GM21825 (cell line): ENCODE measurements at regions not wholly inside any gene's neighbourhood (a gene's known extent, or its start where the extent isn't known, plus 50 kb on each side); places are given as distances from the start of the nearest gene placed in this dataset.

Experiments
- ATAC-seq: cut with Tn5 transposase; IDR thresholded peaks from one replicate; pipeline ENCODE4 v1.9.1; 2021; ENCODE audit warnings: mild to moderate bottlenecking, moderate library complexity; ENCODE audit not compliant: unreplicated experiment

DNA sequence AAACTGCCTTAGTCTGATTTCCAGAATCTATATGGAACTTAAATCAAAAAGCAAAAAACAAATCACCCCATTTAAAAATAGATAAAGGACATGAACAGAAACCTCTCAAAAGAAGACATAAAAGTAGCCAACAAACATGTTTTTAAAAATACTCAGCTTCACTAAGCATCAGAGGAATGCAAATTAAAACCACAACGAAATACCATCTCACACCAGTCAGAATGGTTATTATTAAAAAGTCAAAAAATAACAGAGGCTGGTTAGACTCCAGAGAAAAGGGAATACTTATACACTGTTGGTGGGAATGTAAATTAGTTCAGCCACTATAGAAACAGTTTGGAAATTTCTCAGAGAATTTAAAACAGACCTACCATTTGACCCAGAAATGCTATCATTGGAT, 367.9 kb downstream of the ZIC4 start:
- no peak for ATAC-seq

DNA sequence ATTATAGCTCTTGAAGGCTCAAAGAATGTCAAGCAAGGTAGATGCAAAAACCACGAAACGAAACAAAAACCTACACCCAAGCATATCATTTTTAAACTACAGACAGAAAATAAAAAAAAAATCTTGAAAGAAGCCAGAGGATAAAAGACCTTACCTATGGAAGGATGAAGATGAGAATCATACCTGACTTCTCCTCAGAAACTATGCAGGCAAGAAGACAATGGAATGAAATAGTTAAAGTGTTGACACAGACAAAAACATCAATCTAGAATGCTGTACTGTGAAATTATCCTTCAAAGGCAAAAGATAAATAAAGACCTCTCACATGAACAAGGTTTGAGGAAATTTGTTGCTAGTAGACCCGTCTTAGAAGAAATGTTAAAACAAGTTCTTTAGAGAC, 372.0 kb downstream of the ZIC4 start:
- ATAC-seq: no peak

DNA sequence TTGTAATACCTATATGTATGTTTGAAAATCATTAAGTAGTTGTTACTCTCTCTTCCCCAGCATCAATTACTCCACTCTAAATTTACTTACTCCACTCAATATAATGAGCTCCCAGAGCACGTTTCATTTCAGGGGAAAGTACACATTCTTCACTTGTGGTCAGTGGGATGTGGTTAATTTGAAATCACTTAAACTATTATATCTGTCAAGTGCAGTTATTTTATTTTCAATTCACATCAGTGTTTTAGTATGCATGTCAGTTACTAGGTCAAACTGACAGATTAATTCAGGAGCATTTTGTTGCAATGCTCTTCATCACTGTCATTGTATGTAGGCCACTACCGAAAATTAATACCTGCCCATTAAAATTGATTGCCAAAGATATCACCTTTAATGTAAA, 376.1 kb downstream of the ZIC4 start:
- ATAC-seq: no peak

DNA sequence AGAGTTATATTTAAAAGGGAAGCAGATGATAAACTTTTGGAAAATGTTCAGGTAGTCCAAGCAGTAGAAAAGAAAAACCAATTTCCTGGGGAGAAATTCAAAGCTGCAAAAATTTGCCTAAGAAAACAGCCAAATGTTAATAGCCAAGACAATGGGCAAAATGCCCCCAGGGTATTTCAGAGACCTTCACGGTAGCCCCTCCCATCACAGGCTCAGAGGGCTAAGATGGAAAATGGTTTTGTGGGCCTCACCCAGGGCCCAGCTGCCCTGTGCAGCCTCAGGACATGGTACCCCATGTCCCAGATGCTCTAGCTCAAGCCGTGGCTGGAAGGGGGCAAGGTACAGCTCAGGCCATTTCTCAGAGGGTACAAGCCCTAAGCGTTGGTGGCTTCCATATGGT, 391.0 kb downstream of the ZIC4 start:
- no peak for ATAC-seq

DNA sequence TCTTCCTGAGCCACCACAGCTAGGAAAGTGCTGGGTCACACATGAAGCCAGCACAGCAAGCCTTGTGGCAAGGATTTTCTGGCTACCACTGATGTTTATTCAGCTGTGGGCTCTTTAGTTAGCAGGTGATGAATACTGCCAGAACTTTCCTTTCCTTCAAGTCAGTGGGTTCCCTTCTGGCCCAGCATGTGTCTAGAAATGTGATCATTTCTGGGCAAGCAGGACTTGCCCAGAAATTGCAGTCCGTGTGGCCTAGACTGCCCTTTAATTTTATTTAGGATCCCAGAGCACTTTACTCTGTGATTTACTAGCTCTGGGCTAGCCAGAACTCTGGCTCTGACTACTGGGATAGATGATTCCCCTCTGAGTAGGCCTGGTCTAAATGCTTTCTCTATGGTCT, 397.5 kb downstream of the ZIC4 start:
- no peak for ATAC-seq

DNA sequence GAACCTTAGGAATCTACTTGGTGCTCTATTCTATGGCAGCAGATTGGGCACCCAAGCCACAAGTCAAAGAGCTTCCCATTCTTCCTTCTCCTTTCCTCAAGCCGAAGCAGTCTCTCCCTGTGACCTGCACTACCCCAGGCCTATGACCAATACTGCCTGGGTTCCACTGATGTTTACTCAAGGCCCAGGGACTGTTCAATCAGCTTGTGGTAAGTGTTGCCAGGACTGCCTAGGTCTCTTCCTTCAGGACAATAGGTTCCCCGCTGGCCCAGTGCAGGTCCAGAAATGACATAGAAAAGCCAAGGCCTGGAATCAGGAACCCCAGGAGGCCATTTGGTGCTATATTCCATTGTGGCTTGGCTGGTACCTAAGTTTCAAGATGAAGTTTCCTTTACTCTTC, 397.9 kb downstream of the ZIC4 start:
- no peak for ATAC-seq

DNA sequence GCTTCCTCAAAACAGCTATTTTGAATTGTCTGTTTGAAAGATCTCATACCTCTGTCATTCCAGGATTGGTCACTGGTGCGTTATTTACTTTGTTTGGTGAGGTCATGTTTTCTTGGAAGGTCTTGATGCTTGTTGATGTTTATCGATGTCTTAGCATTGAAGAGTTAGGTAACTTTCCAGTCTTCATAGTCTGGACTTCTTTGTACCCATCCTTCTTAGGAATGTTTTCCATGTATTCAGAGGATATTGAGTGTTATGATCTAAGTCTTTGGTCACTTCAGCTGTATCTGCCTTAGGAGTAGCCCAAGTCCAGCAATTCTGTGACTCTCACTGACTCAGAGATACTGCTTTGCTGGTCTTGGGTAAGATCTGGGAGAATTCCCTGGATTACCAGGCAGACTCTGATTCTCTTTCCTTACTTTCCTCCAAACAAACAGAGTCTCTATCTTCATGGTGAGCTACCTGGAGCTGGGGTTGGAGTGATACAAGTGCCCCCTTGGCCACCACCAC, 398.6 kb downstream of the ZIC4 start:
- ATAC-seq: no peak

DNA sequence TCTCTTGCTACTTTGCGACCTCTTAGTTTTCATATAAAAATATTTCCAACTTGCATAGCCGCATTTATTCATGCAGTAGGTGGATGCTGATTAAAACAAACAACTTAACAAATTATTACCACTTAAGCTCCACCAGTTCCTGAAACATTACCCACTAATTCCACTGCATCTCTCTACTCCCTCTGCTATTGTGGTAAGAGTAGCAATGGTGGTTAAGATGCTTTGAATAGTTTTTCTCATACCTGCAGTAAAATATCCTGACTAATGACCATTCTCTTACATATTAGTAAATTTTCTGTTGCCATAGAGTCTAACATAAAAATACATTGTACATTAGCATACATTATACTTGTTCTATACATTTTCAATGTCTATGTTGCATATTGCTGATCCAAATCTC, 397.6 kb upstream of the PLSCR5 start:
- no peak for ATAC-seq

DNA sequence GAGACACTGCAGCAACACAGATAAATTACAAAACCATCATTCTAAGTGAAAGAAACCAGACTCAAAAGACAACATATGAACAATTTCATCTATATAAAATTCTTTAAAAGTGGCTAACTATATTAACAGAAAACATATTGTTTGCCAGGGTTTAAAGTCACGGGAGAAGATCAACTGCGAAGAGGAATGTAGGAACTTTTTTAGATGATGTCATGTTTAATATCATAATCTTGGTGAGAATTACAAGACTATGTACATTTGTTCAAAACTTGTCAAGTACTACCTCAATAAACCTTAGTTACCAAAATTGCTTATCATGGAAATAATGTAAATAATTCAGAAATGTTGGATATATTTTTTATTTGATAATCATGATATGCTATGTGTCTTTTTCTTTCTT, 395.1 kb upstream of the PLSCR5 start:
- ATAC-seq: no peak

DNA sequence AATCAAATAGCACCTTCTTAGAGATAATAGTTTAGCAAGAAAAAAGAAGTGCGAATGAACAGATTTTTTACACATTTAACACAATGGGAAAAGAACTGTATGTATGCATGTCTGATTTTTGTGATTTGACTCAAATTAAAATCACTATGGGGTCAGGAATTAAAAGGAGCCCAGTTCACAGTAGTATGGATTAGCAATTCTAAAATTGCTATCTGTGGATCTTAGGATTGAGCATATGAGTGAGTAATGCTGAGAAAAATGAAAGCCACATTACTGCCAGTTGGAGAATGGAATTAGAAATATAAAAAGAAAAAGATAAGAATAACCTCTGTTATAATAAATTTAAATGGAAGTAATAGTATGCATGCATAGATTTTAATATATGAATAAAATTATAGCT, 386.8 kb upstream of the PLSCR5 start:
- ATAC-seq: no peak

DNA sequence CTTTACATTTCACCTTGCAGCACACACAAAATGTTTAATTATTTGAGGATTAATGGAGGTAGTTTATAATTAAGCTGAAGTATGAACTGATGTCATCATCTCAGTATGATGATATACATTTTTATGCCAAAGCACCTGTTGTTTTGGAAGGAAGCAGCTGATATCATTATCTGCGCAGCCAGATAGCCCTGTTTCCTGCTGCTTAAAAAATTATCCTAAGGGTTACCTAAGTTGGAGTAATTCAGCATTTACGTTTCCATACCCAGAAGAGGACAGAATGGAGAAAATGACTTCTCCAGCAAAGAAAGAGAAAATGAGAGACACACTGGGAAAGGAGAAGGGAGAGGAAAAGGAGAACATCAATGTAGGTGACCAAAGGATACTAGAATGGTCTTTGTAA, 370.3 kb upstream of the PLSCR5 start:
- ATAC-seq: no peak

DNA sequence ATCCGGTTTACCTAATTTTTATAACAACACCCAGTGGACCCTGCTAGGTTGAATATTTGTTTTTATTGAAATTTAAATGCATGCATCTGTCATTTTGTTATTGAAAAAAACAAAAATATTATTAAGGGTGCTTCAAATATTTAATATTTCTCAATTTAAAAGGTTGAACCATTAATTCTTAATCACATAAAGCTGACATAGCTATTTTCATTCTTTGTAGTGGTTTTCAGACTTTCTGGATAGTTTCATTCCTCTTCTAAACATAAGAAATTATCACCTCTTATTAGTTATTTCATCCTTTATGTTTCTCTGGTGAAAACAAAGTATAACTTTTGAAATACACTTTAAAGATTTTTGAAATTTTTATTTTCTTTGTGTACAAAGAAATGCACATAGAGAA, 369.9 kb upstream of the PLSCR5 start:
- ATAC-seq: no peak

DNA sequence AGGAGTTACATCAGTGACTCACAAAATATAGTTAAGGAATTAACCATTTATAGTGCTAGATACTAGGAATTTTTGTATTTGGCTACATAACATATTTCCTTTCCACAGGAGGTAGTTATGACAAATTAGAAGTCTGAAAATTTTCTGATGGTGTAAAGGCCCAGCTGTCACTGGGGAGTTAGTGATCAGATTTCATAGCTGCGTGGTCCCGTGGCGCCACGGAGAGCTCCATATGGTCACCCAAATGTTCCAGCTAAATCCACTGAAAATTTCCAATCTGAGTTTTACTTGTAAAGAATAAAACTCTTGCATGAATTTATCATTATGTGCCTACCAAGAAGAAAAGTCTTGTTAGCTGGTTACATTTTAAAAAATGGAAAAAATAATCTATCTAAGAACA, 368.9 kb upstream of the PLSCR5 start:
- no peak for ATAC-seq

DNA sequence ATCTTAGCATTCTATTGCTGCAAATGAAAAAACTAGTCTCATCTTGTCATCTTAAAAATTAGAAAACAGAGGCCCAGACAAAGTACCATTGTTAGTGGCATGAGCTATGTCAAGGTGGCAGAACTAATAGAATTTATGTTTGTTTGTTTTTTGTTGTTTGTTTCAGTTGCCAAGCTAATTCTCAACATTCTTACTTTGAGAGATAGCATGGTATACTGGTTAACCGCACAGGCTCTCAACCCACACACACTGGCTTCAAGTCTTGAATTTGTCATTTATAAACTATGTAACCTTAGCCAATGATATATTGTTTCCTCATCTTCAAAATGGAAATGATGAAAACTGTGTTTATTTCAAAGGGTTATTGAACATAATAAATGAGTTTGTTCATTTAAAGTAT, 367.6 kb upstream of the PLSCR5 start:
- no peak for ATAC-seq

DNA sequence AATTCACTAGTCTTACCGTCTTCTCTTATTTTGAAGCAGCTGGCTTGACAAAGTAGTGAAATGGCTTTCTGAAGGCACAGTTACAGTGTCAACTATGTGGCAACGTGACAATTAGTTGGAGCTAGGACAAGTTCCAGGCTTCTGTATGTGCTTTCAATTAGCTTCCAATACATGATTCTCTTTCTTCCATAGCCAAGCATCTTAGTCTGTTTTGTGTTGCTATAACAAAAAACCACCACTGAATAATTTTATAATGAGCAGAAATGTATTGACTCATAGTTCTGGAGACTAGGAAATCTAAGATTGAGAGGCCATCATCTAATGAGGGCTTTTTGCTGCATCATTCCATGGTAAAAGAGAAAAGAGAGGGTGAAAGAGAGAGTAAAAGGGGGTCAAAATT, 365.1 kb upstream of the PLSCR5 start:
- no peak for ATAC-seq

DNA sequence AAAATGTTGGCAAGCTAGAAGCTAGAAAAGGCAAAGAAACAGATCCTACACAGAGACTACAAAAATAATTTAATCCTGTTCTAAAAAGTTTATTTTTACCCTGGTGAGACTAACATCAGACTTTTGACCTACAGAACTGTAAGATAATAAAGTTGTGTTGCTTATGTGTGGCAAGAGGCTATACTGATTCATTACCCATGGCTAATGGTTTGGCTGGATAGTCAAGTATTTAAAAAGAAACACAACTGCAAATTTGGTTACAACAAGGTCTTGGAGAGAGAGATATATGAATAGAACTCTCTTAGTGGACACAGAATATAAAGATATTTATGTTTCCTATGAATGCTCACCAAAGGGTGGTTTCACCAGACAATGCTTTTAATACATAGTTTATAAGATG, 364.2 kb upstream of the PLSCR5 start:
- ATAC-seq: no peak

DNA sequence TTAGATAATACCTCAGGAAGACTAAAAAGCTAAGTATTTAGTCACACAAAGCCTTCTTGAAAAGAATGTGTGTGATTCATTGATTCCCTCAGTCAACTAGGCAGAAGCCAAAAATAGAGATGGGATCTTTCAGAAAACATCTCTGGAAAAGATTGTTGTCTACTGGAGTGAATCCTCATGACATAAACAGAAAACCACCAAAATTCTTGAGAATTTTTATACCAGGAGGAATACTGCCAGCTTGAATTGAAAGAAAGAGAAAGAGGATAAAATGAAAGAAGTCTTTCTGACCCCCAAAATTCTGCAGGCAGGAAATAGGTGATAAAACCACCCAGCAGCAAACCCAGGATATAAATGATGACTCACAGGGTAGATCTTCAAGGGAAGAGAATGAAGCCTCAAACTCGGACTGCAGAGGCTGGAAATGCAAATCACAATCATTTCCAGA, 363.1 kb upstream of the PLSCR5 start:
- ATAC-seq: no peak

DNA sequence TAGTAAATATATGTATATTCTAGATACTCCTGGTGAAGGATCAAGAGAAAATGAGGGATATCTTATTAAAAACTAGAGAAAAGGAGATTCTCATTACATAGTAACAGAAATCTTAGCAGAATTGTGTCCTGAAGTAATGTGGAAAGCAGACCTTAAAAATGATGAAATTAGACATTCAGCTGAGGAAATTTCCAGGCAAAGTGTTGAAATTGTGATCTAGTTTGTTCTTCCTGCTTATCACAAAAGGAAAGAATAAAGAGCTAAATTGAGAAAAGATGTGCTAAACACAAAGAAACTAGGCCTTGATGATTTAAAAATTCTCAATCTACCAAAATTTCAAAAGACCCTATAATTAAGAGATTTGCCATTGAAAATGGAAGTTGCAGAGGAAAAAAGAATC, 362.6 kb upstream of the PLSCR5 start:
- no peak for ATAC-seq

DNA sequence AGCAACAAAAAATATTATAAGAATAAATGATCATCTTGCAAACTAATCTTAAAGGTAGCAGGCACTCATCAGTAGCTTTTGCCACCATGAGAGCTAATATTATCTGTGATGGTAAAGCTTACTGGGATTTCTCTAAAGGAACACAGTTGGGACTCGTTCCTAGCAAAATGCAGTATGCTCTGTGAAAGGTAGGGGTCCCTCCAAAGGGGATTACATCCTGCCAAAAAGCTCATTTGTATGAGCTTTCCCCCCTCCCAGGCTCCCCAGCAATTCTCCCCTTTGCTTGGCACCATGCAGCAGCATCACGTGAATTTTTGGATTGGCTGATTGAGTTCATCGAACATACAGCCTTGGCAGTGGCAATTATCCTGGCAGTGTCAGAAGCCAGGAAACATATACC, 361.0 kb upstream of the PLSCR5 start:
- ATAC-seq: no peak

DNA sequence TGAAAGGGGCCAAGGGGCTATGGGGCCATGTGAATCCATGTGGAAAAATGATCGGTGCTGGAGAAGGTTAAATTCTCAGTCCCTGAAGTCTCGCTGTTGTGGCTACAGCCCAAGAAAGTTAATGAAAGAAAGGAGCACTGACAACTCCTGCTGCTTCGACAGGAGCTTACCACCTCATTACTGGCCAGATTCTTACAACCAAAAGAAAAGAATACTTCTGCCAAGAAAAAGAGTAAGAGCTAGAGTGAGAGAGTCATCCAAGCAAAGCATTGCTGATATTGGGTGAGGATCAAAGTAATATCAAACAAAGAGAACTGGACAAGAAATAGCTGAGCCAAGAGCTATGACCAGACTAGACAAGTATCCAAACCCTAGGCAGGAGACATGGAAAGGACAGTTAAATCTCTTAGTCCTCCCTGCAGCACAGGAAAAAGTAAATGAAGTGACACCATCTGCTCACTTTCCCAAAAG, 348.4 kb upstream of the PLSCR5 start:
- ATAC-seq: no peak

DNA sequence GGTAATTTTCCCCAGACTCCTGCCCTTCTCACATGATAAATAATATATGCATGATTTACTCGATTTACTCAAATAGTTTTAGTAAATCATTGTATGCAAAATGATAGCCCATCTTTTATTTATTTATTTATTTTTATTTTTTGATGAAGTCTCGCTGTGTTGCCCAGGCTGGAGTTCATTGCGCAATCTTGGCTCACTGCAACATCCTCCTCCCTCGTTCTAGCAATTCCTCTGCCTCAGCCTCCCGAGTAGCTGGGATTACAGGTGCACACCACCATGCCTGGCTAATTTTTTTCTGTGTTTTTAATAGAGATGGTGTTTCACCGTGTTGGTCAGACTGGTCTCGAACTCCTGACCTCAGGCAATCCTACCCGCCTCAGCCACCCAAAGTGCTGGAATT, 343.8 kb upstream of the PLSCR5 start:
- no peak for ATAC-seq

DNA sequence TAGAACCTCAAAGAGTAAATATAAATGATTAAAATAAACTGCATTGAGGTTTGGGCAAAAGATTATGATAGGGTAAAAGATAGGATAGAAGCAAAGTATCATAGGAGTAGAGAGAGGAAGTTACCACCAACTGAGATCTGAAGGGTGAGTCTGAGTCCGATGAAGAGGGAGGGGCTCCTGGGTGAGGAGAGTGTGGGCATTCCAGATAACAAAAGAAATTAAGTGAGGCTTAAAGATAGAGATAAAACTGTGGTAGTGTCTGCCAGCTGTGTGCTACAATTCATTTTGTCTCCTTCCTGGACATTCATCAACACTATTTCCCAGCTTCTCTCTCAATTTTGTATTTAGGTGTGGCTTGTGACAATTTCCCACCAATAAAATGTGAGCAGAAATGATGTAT, 343.0 kb upstream of the PLSCR5 start:
- no peak for ATAC-seq

DNA sequence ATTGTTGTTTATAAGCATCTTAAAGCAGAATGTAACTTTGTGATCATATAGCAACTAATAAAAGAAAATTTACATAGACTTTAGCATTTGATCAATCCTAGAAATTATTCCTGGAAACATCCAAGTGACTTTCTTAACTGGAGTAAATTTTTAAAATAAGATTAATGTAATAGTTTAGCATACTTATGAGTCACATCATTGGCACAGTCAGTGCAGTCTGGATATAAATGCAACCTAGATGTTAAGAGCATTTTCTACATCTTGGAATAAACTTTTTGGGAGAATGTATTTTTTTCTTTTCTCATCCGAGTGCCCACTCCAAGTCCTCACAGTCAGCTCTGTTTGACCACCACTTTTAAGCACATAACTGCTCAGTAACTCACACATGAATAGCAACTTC, 324.6 kb upstream of the PLSCR5 start:
- no peak for ATAC-seq
